HK-2 (cell line): ENCODE measurements at regions not wholly inside any gene's neighbourhood (a gene's known extent, or its start where the extent isn't known, plus 50 kb on each side); places are given as distances from the start of the nearest gene placed in this dataset.
"Not testable (repeated sequence)": the region's sequence is repeated elsewhere in the genome, so short reads cannot be mapped to it uniquely, and the experiment has no call there.

Source experiments
- DNase-seq: peaks from one replicate; pipeline ENCODE4 v3.0.0-alpha.2; 2018; ENCODE audit not compliant: unreplicated experiment

- DNase-seq: no peak
Observed at GRCh38 chr18:28791101-28791500, 614.2 kb upstream of the CDH2 start.

- DNase-seq: no peak
Observed at GRCh38 chr18:28789502-28789901, 612.6 kb upstream of the CDH2 start.

GRCh38 chr18:28786926-28787325, 610.0 kb upstream of the CDH2 start:
- DNase-seq: no peak

GRCh38 chr18:28781616-28782362, 604.9 kb upstream of the CDH2 start:
- no peak for DNase-seq

- DNase-seq: no peak
Observed at GRCh38 chr18:28778706-28779105, 601.8 kb upstream of the CDH2 start.

- no peak for DNase-seq
Observed at GRCh38 chr18:28777756-28778155, 600.8 kb upstream of the CDH2 start.

GRCh38 chr18:28771849-28772248, 594.9 kb upstream of the CDH2 start:
- DNase-seq: no peak

- DNase-seq: no peak
Observed at GRCh38 chr18:28768791-28769768, 592.1 kb upstream of the CDH2 start.

- DNase-seq: no peak
Observed at GRCh38 chr18:28767727-28768211, 590.8 kb upstream of the CDH2 start.

GRCh38 chr18:28767201-28767600, 590.3 kb upstream of the CDH2 start:
- no peak for DNase-seq

- DNase-seq: no peak
Observed at GRCh38 chr18:28766721-28767120, 589.8 kb upstream of the CDH2 start.

GRCh38 chr18:28766027-28766426, 589.1 kb upstream of the CDH2 start:
- DNase-seq: no peak

GRCh38 chr18:28760299-28760698, 583.4 kb upstream of the CDH2 start:
- DNase-seq: no peak

GRCh38 chr18:28757466-28758008, 580.6 kb upstream of the CDH2 start:
- DNase-seq: no peak

GRCh38 chr18:28743115-28743514, 566.2 kb upstream of the CDH2 start:
- no peak for DNase-seq

GRCh38 chr18:28740575-28740974, 563.6 kb upstream of the CDH2 start:
- DNase-seq: no peak

GRCh38 chr18:28736951-28737350, 560.0 kb upstream of the CDH2 start:
- DNase-seq: no peak

GRCh38 chr18:28736223-28736622, 559.3 kb upstream of the CDH2 start:
- DNase-seq: no peak

- DNase-seq: no peak
Observed at GRCh38 chr18:28735731-28736130, 558.8 kb upstream of the CDH2 start.

GRCh38 chr18:28729321-28729720, 552.4 kb upstream of the CDH2 start:
- no peak for DNase-seq

GRCh38 chr18:28728891-28729290, 552.0 kb upstream of the CDH2 start:
- DNase-seq: no peak

- not testable (repeated sequence) for DNase-seq
Observed at GRCh38 chr18:28727189-28727588, 550.3 kb upstream of the CDH2 start.
